Lower leg skin (tissue), 3 donors: ENCODE measurements at regions not wholly inside any gene's neighbourhood (a gene's known extent, or its start where the extent isn't known, plus 50 kb on each side); places are given as distances from the start of the nearest gene placed in this dataset.

ENCODE experiments used
- POLR2A ChIP-seq, 2 donors: fragments of 450-650 bp; IDR thresholded peaks; one replicate each; pipeline ENCODE4 v1.6.1; 2016 to 2017; ENCODE audit warnings: antibody characterized with exemption in 2 of 2, mild to moderate bottlenecking in 1 of 2, moderate library complexity in 1 of 2
- TF ChIP-seq, protein P1 (sequence below), 3 donors: fragments of 450-650 bp; IDR thresholded peaks; one replicate each; pipeline ENCODE4 v1.5.1; 2016; ENCODE audit warnings: antibody characterized with exemption in 3 of 3, mild to moderate bottlenecking in 3 of 3, moderate library complexity in 2 of 3

- TF ChIP-seq, protein P1, sequence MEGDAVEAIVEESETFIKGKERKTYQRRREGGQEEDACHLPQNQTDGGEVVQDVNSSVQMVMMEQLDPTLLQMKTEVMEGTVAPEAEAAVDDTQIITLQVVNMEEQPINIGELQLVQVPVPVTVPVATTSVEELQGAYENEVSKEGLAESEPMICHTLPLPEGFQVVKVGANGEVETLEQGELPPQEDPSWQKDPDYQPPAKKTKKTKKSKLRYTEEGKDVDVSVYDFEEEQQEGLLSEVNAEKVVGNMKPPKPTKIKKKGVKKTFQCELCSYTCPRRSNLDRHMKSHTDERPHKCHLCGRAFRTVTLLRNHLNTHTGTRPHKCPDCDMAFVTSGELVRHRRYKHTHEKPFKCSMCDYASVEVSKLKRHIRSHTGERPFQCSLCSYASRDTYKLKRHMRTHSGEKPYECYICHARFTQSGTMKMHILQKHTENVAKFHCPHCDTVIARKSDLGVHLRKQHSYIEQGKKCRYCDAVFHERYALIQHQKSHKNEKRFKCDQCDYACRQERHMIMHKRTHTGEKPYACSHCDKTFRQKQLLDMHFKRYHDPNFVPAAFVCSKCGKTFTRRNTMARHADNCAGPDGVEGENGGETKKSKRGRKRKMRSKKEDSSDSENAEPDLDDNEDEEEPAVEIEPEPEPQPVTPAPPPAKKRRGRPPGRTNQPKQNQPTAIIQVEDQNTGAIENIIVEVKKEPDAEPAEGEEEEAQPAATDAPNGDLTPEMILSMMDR (IDR thresholded peaks at IDR 0.05) = no peak
- no peak for TF ChIP-seq POLR2A (IDR thresholded peaks at IDR 0.05)
Measured at GRCh38 chr13:80199067-80199466, 141.9 kb downstream of the SPRY2 start.
